ENCODE measurements at regions not wholly inside any gene's neighbourhood (a gene's known extent, or its start where the extent isn't known, plus 50 kb on each side); places are given as distances from the start of the nearest gene placed in this dataset.
A peak's percentile ranks its signal among the peaks of the same experiment; 100 is the strongest.

- DNase-seq (ENCODE audit: low read depth in 1 of 2, low spot score in 1 of 2): peak in 1 of 2 experiments; percentile 9
- in situ Hi-C loops (cut with HindIII; ENCODE audit: low pct_unique_long_range_greater_than_20kb, low sequenced_read_pairs): no loop called here
- no peak for TF ChIP-seq JUND (IDR thresholded peaks at IDR 0.05; ENCODE audit: low read depth)
Observed at GRCh38 chr2:44825702-44826101, 115.8 kb upstream of the SIX3 start.

GRCh38 chr2:44826601-44827000 lies 114.9 kb upstream of the SIX3 start:
- in situ Hi-C loops (cut with HindIII; ENCODE audit: low pct_unique_long_range_greater_than_20kb, low sequenced_read_pairs): no loop called here

GRCh38 chr2:44829771-44830170 lies 111.7 kb upstream of the SIX3 start:
- in situ Hi-C loops (cut with HindIII; ENCODE audit: low pct_unique_long_range_greater_than_20kb, low sequenced_read_pairs): no loop called here
- DNase-seq (ENCODE audit: low read depth in 1 of 2, low spot score in 1 of 2): no peak
- no peak for TF ChIP-seq JUND (IDR thresholded peaks at IDR 0.05; ENCODE audit: low read depth)

More at GRCh38 chr2:44826601-44827000, 114.9 kb upstream of the SIX3 start:
- TF ChIP-seq JUND (IDR thresholded peaks at IDR 0.05; ENCODE audit: low read depth): no peak
- no peak for DNase-seq (ENCODE audit: low read depth in 1 of 2, low spot score in 1 of 2)

- no peak for DNase-seq (ENCODE audit: low read depth in 1 of 2, low spot score in 1 of 2)
- no peak for TF ChIP-seq JUND (IDR thresholded peaks at IDR 0.05; ENCODE audit: low read depth)
- in situ Hi-C loops (cut with HindIII; ENCODE audit: low pct_unique_long_range_greater_than_20kb, low sequenced_read_pairs): no loop called here
Observed at GRCh38 chr2:44833171-44834069, 108.1 kb upstream of the SIX3 start.

GRCh38 chr2:44834656-44835055 lies 106.8 kb upstream of the SIX3 start:
- TF ChIP-seq JUND (IDR thresholded peaks at IDR 0.05; ENCODE audit: low read depth): no peak
- in situ Hi-C loops (cut with HindIII; ENCODE audit: low pct_unique_long_range_greater_than_20kb, low sequenced_read_pairs): no loop called here
- DNase-seq (ENCODE audit: low read depth in 1 of 2, low spot score in 1 of 2): no peak

- TF ChIP-seq JUND (IDR thresholded peaks at IDR 0.05; ENCODE audit: low read depth): no peak
- DNase-seq (ENCODE audit: low read depth in 1 of 2, low spot score in 1 of 2): no peak
- in situ Hi-C loops (cut with HindIII; ENCODE audit: low pct_unique_long_range_greater_than_20kb, low sequenced_read_pairs): no loop called here
Observed at GRCh38 chr2:44836174-44836573, 105.3 kb upstream of the SIX3 start.

- no peak for TF ChIP-seq JUND (IDR thresholded peaks at IDR 0.05; ENCODE audit: low read depth)
- DNase-seq (ENCODE audit: low read depth in 1 of 2, low spot score in 1 of 2): no peak
- in situ Hi-C loops (cut with HindIII; ENCODE audit: low pct_unique_long_range_greater_than_20kb, low sequenced_read_pairs): no loop called here
Observed at GRCh38 chr2:44836916-44837315, 104.6 kb upstream of the SIX3 start.

- no peak for DNase-seq (ENCODE audit: low read depth in 1 of 2, low spot score in 1 of 2)
- no peak for TF ChIP-seq JUND (IDR thresholded peaks at IDR 0.05; ENCODE audit: low read depth)
- in situ Hi-C loops (cut with HindIII; ENCODE audit: low pct_unique_long_range_greater_than_20kb, low sequenced_read_pairs): no loop called here
Observed at GRCh38 chr2:44838116-44838790, 103.2 kb upstream of the SIX3 start.

GRCh38 chr2:44839370-44839769 lies 102.1 kb upstream of the SIX3 start:
- no peak for TF ChIP-seq JUND (IDR thresholded peaks at IDR 0.05; ENCODE audit: low read depth)
- in situ Hi-C loops (cut with HindIII; ENCODE audit: low pct_unique_long_range_greater_than_20kb, low sequenced_read_pairs): no loop called here
- DNase-seq (ENCODE audit: low read depth in 1 of 2, low spot score in 1 of 2): no peak

- DNase-seq (ENCODE audit: low read depth in 1 of 2, low spot score in 1 of 2): no peak
Observed at GRCh38 chr2:44839771-44840502, 101.6 kb upstream of the SIX3 start.

GRCh38 chr2:44840503-44840850 lies 101.0 kb upstream of the SIX3 start:
- no peak for DNase-seq (ENCODE audit: low read depth in 1 of 2, low spot score in 1 of 2)
- no peak for TF ChIP-seq JUND (IDR thresholded peaks at IDR 0.05; ENCODE audit: low read depth)
- in situ Hi-C loops (cut with HindIII; ENCODE audit: low pct_unique_long_range_greater_than_20kb, low sequenced_read_pairs): no loop called here

More at GRCh38 chr2:44839771-44840502, 101.6 kb upstream of the SIX3 start:
- in situ Hi-C loops (cut with HindIII; ENCODE audit: low pct_unique_long_range_greater_than_20kb, low sequenced_read_pairs): no loop called here
- no peak for TF ChIP-seq JUND (IDR thresholded peaks at IDR 0.05; ENCODE audit: low read depth)

- no peak for TF ChIP-seq JUND (IDR thresholded peaks at IDR 0.05; ENCODE audit: low read depth)
- no peak for DNase-seq (ENCODE audit: low read depth in 1 of 2, low spot score in 1 of 2)
- in situ Hi-C loops (cut with HindIII; ENCODE audit: low pct_unique_long_range_greater_than_20kb, low sequenced_read_pairs): no loop called here
Observed at GRCh38 chr2:44843086-44843485, 98.4 kb upstream of the SIX3 start.
